HG03439 (cell line): ENCODE measurements at regions not wholly inside any gene's neighbourhood (a gene's known extent, or its start where the extent isn't known, plus 50 kb on each side); places are given as distances from the start of the nearest gene placed in this dataset.
"Not testable (repeated sequence)": the region's sequence is repeated elsewhere in the genome, so short reads cannot be mapped to it uniquely, and the experiment has no call there.

Experiments
- ATAC-seq: cut with Tn5 transposase; IDR thresholded peaks from one replicate; pipeline ENCODE4 v1.9.1; 2021; ENCODE audit warnings: mild to moderate bottlenecking, moderate library complexity; ENCODE audit not compliant: unreplicated experiment

GRCh38 chr21:23952269-23952668 is 1655.0 kb downstream of the MRPL39 start:
- no peak for ATAC-seq

DNA sequence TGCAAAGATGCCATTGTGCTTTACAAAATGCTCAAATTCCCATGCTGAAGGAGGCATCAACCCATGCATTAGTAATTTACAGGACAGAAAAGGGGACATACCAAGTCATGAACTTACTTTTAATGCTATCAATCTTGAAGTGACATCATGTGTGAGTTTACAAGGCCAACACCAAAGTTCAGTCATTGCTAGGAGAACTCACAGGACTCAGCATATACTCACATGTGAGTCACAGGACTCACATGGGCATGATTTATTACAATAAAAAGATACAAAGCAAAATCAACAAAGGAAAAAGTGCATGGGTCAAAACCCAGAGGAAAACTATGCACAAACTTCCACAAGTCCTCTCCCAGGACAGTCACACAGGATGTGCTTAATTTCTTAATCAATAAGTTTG is 1656.0 kb downstream of the MRPL39 start:
- ATAC-seq = no peak

GRCh38 chr21:23950344-23950743 is 1656.9 kb downstream of the MRPL39 start:
- ATAC-seq = no peak

- ATAC-seq = no peak
These were observed 1657.8 kb downstream of the MRPL39 start for GRCh38 chr21:23949493-23949892.

- ATAC-seq = no peak
These were observed 1667.8 kb downstream of the MRPL39 start for GRCh38 chr21:23939369-23940065.

- no peak for ATAC-seq
These were observed 1670.3 kb downstream of the MRPL39 start for GRCh38 chr21:23936991-23937390.

- ATAC-seq = no peak
These were observed 1671.1 kb downstream of the MRPL39 start for GRCh38 chr21:23936224-23936623.

- no peak for ATAC-seq
These were observed 1676.7 kb downstream of the MRPL39 start for GRCh38 chr21:23930565-23930964.

- not testable (repeated sequence) for ATAC-seq
These were observed 1680.9 kb downstream of the MRPL39 start for GRCh38 chr21:23926430-23926829.

DNA sequence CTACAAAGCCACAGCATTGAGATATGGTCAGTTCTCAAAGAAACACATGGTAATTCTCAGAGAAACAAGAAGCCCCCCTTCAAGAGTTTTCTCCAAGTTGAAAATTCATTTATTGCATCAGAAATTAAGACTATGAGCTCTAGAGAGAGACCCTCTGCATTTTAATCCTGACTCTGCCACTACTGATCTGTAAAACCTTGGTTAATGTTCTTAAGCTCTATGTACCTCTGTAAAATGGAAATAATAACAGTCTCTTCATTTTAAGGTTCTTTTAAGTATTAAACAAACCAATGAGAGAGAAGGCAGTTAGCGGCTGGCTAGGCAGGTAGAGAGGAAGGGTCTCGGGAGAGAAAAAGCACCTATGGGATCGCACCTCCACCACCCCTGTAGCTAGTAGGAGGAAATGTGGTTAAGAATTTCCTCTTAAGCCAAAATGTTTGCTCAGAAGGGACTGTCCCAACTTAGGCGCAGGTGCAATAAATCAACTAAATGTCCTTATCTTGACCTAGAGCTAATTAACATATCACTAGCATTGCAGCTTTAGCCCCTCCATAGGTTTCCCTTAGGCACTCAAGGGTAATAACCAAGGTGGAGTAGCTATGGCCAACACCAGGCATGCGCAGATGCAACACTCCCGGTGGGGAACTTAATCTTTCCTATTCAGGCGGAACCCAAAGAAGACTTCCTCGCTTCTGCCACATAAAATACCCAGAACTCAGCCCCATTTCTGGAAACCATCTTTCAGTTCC is 1685.4 kb downstream of the MRPL39 start:
- no peak for ATAC-seq

DNA sequence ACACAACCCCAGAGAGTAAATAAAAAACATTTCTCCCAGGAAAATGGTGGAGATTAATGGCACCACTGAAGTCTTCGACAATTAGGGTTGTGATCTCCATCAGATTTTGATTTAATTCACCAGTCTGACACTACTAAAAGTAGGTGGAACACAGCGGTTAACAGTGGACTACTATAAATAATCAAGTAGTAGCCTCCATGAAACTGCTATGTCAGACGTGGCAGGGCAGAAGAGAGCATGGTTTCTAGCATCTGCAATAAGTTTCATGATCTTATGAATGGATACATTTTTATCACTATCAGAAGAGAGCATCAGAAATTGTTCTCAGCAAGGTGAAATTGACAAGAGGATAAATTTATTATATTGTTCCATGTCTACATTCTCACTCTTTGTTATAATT is 1706.6 kb downstream of the MRPL39 start:
- ATAC-seq = no peak

GRCh38 chr21:23899561-23899960 is 1707.7 kb downstream of the MRPL39 start:
- ATAC-seq = no peak

GRCh38 chr21:23890652-23891051 is 1716.6 kb downstream of the MRPL39 start:
- no peak for ATAC-seq

GRCh38 chr21:23887725-23888306 is 1719.5 kb downstream of the MRPL39 start:
- ATAC-seq = peak; percentile 51

DNA sequence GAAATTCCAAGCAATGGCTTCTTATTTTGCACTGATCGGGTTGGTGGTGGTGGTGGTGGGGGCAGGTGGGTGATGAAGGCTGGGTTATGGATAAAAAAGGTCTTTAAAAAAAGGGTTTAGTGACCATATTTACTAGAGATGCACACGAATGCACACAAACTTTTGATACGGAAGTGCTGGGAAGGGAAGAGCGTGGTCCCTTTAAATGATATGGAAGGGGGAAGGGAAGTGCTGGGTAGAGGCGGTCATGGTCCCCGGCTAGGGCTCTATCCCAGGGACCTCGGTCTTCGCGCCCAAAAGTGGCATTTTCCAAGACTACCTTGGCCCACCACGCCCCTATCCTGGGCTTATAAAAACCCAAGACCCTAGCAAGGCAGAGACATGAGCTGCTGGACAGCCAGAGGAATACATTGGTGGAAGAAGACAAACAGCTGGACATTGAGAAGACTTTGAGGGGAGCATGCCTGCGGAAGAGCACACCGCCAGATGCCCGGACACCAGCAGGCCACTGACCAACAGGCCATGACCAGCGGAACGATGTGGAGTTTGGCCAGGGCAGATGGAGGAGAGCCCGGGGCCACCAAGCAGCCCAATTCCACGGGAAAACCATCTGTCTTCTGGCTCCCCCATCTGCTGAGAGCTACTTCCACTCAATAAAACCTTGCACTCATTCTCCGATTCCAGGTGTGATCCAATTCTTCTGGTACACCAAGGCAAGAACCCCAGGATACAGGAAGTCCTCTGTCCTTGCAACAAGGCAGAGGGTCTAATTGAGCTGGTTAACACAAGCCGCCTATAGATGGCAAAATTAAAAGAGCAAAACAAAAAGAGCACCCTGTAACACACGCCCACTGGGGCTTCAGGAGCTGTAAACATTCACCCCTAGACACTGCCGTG is 1720.2 kb downstream of the MRPL39 start:
- no peak for ATAC-seq

- ATAC-seq = no peak
These were observed 1725.5 kb downstream of the MRPL39 start for GRCh38 chr21:23881783-23882182.

- no peak for ATAC-seq
These were observed 1730.2 kb downstream of the MRPL39 start for GRCh38 chr21:23876925-23877558.

DNA sequence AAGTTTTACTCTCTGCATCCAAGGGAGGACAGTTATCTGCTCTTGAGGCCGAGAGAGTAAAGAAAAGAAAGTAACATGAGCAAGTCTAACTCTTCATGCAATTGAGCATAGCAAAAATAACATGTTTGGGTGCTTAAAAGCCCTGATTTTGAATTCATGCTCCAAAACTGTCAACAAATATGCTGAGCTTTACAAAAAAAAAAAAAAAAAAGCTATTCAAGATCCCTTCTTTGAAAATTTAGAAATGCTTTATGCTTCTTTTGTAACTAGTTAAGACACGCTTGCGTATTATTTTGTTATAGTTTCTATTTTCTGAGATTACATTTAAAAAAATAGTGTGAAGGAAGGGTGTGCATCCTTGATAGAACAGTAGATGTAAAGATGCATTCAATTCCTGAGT is 1733.0 kb downstream of the MRPL39 start:
- ATAC-seq = no peak

DNA sequence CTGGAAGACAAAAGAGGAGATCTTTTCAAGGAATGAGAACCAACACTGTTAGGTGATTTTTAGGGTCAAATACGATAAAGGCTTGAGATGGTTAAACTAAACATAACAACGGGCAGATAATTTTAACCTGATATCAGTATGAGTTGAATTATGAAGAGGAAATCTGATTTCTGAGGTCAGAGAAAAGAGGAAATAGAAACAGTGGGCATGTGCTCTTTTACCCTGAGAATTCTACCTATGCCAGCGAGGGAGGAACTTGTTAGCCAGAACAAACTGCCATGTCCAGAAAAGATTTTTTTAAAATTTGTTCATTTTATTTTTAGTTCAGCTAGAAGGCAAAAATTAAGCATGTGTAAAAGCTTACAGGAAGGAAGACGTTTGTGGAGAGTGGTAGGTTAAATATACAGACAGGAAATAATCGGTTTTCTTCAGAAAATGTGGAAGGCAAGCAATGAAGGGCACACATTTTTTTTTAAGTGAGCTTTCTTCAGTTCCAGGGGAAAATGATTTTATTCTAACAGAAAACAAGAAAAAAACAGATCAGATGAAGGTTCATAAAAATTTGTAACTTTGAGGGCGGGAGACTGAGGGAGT is 1745.3 kb downstream of the MRPL39 start:
- no peak for ATAC-seq

DNA sequence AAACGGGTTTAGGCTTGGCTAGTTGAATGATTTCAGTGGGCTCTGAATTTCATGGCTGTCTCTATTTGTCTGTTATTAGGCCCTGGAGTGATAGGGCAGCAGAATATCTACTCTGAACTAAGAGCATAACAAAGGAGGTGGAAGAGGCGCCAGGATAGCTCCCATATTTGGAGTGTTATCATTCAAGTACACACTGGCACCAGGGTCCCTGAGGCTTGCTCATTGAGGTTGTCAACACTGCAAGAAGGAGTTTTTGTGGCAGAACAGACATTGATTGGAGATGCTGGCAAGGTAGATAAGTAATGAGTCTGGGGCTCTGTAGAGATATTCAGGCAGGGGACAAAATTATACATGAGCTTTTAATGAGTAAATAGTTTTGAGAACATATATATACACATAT is 1748.4 kb downstream of the MRPL39 start:
- ATAC-seq = no peak
